Sigmoid colon (tissue), 4 donors: ENCODE measurements at regions not wholly inside any gene's neighbourhood (a gene's known extent, or its start where the extent isn't known, plus 50 kb on each side); places are given as distances from the start of the nearest gene placed in this dataset.

ENCODE experiments used
- POLR2A ChIP-seq, 2 donors: fragments of 450-650 bp; IDR thresholded peaks; one replicate each; pipeline ENCODE4 v1.6.1; 2016; ENCODE audit warnings: antibody characterized with exemption in 2 of 2, mild to moderate bottlenecking in 2 of 2, moderate library complexity in 2 of 2
- POLR2AphosphoS5 ChIP-seq, 4 donors: sonication (generic); formaldehyde crosslinking; IDR thresholded peaks; one replicate each; pipeline ENCODE4 v1.6.1; 2017; ENCODE audit warnings: antibody characterized with exemption in 4 of 4

DNA sequence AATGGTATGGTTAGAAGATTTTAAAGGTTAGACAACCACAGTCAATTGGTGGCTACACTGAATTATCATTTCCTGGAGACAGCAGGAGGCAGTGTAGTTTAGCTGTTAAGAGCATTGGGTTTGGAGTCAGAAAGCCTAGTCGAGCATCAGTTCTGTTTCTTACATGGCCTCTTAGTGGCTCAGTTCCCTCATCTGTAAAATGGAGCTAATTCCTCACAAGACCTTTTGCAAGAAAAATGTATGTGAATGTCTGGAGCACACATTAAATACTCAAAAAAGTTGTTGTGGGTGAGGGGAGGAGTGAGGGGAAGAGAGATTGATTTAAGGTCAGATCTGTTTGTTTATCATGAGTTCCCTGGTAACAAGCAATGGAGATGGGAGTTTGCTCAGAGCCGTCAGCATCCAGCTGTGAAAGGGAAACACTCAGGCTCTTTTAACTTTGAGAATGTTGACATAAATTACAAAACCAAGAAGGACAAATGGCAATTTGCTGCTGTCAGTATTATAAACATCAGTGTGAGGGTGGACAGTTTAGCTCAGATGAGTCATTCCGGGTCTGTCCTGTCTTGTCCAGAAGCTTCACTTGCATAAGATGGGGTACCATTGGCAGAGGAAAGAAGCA lies 98.2 kb upstream of the PGRMC2 start:
- TF ChIP-seq POLR2AphosphoS5 (IDR thresholded peaks at IDR 0.05) (peak in 3 of 4 donors; percentile 32 to 53 (median 45)), POLR2A (IDR thresholded peaks at IDR 0.05) (no peak)
